Endothelial cell of umbilical vein (primary cell): ENCODE measurements at regions not wholly inside any gene's neighbourhood (a gene's known extent, or its start where the extent isn't known, plus 50 kb on each side); places are given as distances from the start of the nearest gene placed in this dataset.

Experiments
- BruUV-seq: library from RNA; stranded (reverse); fragments of 400-500 nt; replicated peaks from 2 replicates; lab custom pipeline; 2021; lab: Mats Ljungman, UMichigan
- CTCF ChIA-PET: fragments of 300-600, 350-600 bp; sonication (Branson Sonifier 250); formaldehyde crosslinking; loops from one replicate; lab custom pipeline; 2021; ENCODE audit warnings: antibody characterized with exemption, inconsistent platforms; lab: Charles Lee
- POLR2A ChIA-PET: fragments of 300-600, 350-600 bp; sonication (Branson Sonifier 250); formaldehyde crosslinking; loops from one replicate; lab custom pipeline; 2021; ENCODE audit warnings: antibody characterized with exemption, inconsistent platforms; lab: Charles Lee
- DNase-seq: peaks from one replicate; pipeline ENCODE4 v3.0.0-alpha.2; 2011; ENCODE audit warnings: low read depth, low spot score
- FAIRE-seq: peaks from 2 replicates; lab custom pipeline; 2011; peaks lifted over from hg19 to GRCh38; lab: Jason Lieb, UNC
- H2AFZ ChIP-seq: 2 replicates; pipeline ENCODE4 v1.6.0; 2012; ENCODE audit warnings: low read depth, low read length, control low read depth, inconsistent platforms
- H3K27ac ChIP-seq: 2 replicates; pipeline ENCODE4 v1.5.1; 2011; ENCODE audit warnings: low read depth, mild to moderate bottlenecking, control low read depth, low read length, moderate library complexity; ENCODE audit not compliant: insufficient read depth
- H3K27me3 ChIP-seq, 2 experiments: 2 replicates each; pipeline versions ENCODE4 v1.6.0 to v1.6.1; 2011; ENCODE audit warnings: low read length in 2 of 2, mixed read lengths in 1 of 2; ENCODE audit not compliant: control insufficient read depth in 2 of 2, insufficient read depth in 2 of 2
- H3K36me3 ChIP-seq, 2 experiments: 2 replicates in 1 of 2; 3 replicates in 1 of 2; pipeline ENCODE4 v1.5.1; 2011; ENCODE audit warnings: low read length in 2 of 2, mild to moderate bottlenecking in 1 of 2, moderate library complexity in 1 of 2; ENCODE audit not compliant: control insufficient read depth in 2 of 2, insufficient read depth in 2 of 2; ENCODE audit errors: extremely low read depth in 1 of 2
- H3K4me1 ChIP-seq: 3 replicates; pipeline ENCODE4 v1.5.1; 2011; ENCODE audit warnings: mild to moderate bottlenecking, low read length; ENCODE audit not compliant: control insufficient read depth, insufficient read depth; ENCODE audit errors: extremely low read depth
- H3K4me2 ChIP-seq: 2 replicates; pipeline ENCODE4 v1.6.1; 2011; ENCODE audit warnings: low read length, control low read depth, mixed read lengths; ENCODE audit not compliant: insufficient read depth
- H3K4me3 ChIP-seq, 3 experiments: fragments of 200-600 bp in 1 of 3; sonication (generic), shearing (Covaris generic) in 1 of 3; replicated peaks in 1 of 3; 2 replicates each; pipeline ENCODE4 v1.5.1; 2011 to 2016; ENCODE audit warnings: control low read depth in 3 of 3, low read length in 3 of 3, mild to moderate bottlenecking in 2 of 3, inconsistent platforms in 1 of 3, low read depth in 1 of 3, moderate library complexity in 1 of 3; ENCODE audit not compliant: insufficient read depth in 1 of 3
- H3K79me2 ChIP-seq: 2 replicates; pipeline ENCODE4 v1.6.0; 2012; ENCODE audit warnings: low read length, inconsistent platforms; ENCODE audit not compliant: control insufficient read depth, insufficient read depth
- H3K9ac ChIP-seq: replicated peaks from 2 replicates; pipeline ENCODE3; 2011; ENCODE audit warnings: low read length, control low read depth; ENCODE audit not compliant: insufficient read depth; ENCODE audit errors: extremely low read depth
- H3K9me1 ChIP-seq: replicated peaks from 3 replicates; pipeline ENCODE4 v1.6.0; 2011; ENCODE audit warnings: mild to moderate bottlenecking, low read length; ENCODE audit not compliant: control insufficient read depth, insufficient read depth; ENCODE audit errors: extremely low read depth
- H3K9me3 ChIP-seq: replicated peaks from 2 replicates; pipeline ENCODE4 v1.5.1; 2012; ENCODE audit warnings: low read length, inconsistent platforms; ENCODE audit not compliant: control insufficient read depth, insufficient read depth
- H4K20me1 ChIP-seq: replicated peaks from 2 replicates; pipeline ENCODE3; 2011; ENCODE audit warnings: mild to moderate bottlenecking, low read length; ENCODE audit not compliant: control insufficient read depth, insufficient read depth; ENCODE audit errors: extremely low read depth
- CTCF ChIP-seq, 2 donors: IDR thresholded peaks; 1 replicate in 1 of 2; 2 replicates in 1 of 2; pipeline ENCODE4 v1.5.1; 2011; ENCODE audit warnings: low read length in 2 of 2, mild to moderate bottlenecking in 2 of 2, moderate library complexity in 2 of 2, control low read depth in 1 of 2, inconsistent platforms in 1 of 2, low read depth in 1 of 2; ENCODE audit not compliant: insufficient read depth in 1 of 2; ENCODE audit errors: extremely low read depth in 1 of 2
- EZH2 ChIP-seq: IDR thresholded peaks from 2 replicates; pipeline ENCODE4 v1.6.1; 2012; ENCODE audit warnings: borderline replicate concordance, low read depth, mild to moderate bottlenecking, moderate library complexity, low read length, inconsistent platforms; ENCODE audit not compliant: severe bottlenecking
- FOS ChIP-seq: IDR thresholded peaks from 2 replicates; pipeline ENCODE4 v1.6.1; 2011; ENCODE audit warnings: mild to moderate bottlenecking, low read length, moderate library complexity, borderline replicate concordance; ENCODE audit not compliant: insufficient read depth
- GATA2 ChIP-seq: IDR thresholded peaks from 2 replicates; pipeline ENCODE4 v1.7.0; 2011; ENCODE audit warnings: low read depth, mild to moderate bottlenecking, moderate library complexity, mixed read lengths, low read length; ENCODE audit not compliant: insufficient read length, insufficient read depth
- JUN ChIP-seq: IDR thresholded peaks from 2 replicates; pipeline ENCODE4 v1.6.1; 2011; ENCODE audit warnings: borderline replicate concordance, low read depth; ENCODE audit not compliant: insufficient read length, insufficient read depth
- MAX ChIP-seq: IDR thresholded peaks from 2 replicates; pipeline ENCODE4 v1.6.1; 2011; ENCODE audit not compliant: insufficient read depth, insufficient read length
- MYC ChIP-seq: IDR thresholded peaks from one replicate; pipeline ENCODE4 v1.6.1; 2011; ENCODE audit warnings: mild to moderate bottlenecking, low read depth, low read length
- POLR2A ChIP-seq: IDR thresholded peaks from 2 replicates; pipeline ENCODE4 v1.6.1; 2012; ENCODE audit warnings: low read depth, mild to moderate bottlenecking, control low read depth, low read length
- POLR2AphosphoS5 ChIP-seq: IDR thresholded peaks from 2 replicates; pipeline ENCODE4 v1.6.1; 2012; ENCODE audit warnings: low read depth, mild to moderate bottlenecking, control low read depth, low read length, moderate library complexity; ENCODE audit not compliant: insufficient read depth
- dilution Hi-C: fragments of 300-500 bp; cut with MboI; formaldehyde crosslinking; loops from one replicate; pipeline ENCODE4 v1.15.0; 2019; ENCODE audit warnings: low sequenced_read_pairs; ENCODE audit not compliant: extremely low pct_ligation_motif_present
- intact Hi-C: fragments of 100-400 bp; cut with micrococcal nuclease; formaldehyde crosslinking; loops from one replicate; pipeline ENCODE4 v1.10.0; 2022

GRCh38 chr16:86739808-86740207 lies 161.5 kb downstream of the FOXL1 start:
- H4K20me1 ChIP-seq: no peaks in the 10 kb centered on the region
- no peak overlapping the region for H3K4me3 ChIP-seq
- FAIRE-seq (no peak), DNase-seq (no peak)
- no peak overlapping the region for H3K4me2 ChIP-seq
- dilution Hi-C loops: no loop called here
- POLR2A ChIA-PET: no interaction called here
- H3K4me1 ChIP-seq: peaks cover 24% of the 10 kb centered on the region
- H3K9me1 ChIP-seq: no peaks in the 10 kb centered on the region
- no peak for TF ChIP-seq JUN
- TF ChIP-seq MAX: no peak
- no peak for TF ChIP-seq MYC
- TF ChIP-seq GATA2: no peak
- no peak for TF ChIP-seq POLR2AphosphoS5
- TF ChIP-seq CTCF (IDR thresholded peaks at IDR 0.05; ENCODE audit: extremely low read depth in 1 of 2, insufficient read depth in 1 of 2, low read depth in 1 of 2, low read length in 2 of 2): no peak
- no peak for TF ChIP-seq EZH2
- TF ChIP-seq FOS: no peak
- TF ChIP-seq POLR2A: no peak
- H3K9ac ChIP-seq: no peak overlapping the region
- no peak overlapping the region for H2AFZ ChIP-seq
- BruUV-seq: no TSS peak
- CTCF ChIA-PET: interaction anchor here (1.1 to 1.3 kb wide), 3 partner anchors 11 to 322 kb away, joined by 3 read pairs; no protein-coding TSS in a partner anchor
- H3K27ac ChIP-seq: peak overlapping the region; percentile 96
- intact Hi-C loops: loop anchor here (2.0 kb wide), 2 partner anchors 57 to 135 kb away; no protein-coding TSS in a partner anchor
- no peaks in the 10 kb centered on the region for H3K9me3 ChIP-seq
- no peaks in the 10 kb centered on the region for H3K79me2 ChIP-seq
- no peaks in the 10 kb centered on the region for H3K27me3 ChIP-seq
- no peaks in the 10 kb centered on the region for H3K36me3 ChIP-seq
